GM12892 (cell line): ENCODE measurements at regions not wholly inside any gene's neighbourhood (a gene's known extent, or its start where the extent isn't known, plus 50 kb on each side); places are given as distances from the start of the nearest gene placed in this dataset.

Source experiments
- DNase-seq: peaks from one replicate; pipeline ENCODE4 v3.0.0; 2011; ENCODE audit not compliant: insufficient read length
- FAIRE-seq: peaks from 2 replicates; lab custom pipeline; 2011; peaks lifted over from hg19 to GRCh38; lab: Jason Lieb, UNC
- POLR2A ChIP-seq: IDR thresholded peaks from 2 replicates; pipeline ENCODE4 v1.6.1; 2011; ENCODE audit warnings: low read depth, low read length, control low read depth
- POLR2AphosphoS5 ChIP-seq: IDR thresholded peaks from 2 replicates; pipeline ENCODE4 v1.6.1; 2011; ENCODE audit warnings: low read depth, low read length, control low read depth
- TAF1 ChIP-seq: IDR thresholded peaks from 2 replicates; pipeline ENCODE4 v1.6.1; 2011; ENCODE audit warnings: low read depth, mild to moderate bottlenecking, control low read depth, low read length, borderline replicate concordance

DNA sequence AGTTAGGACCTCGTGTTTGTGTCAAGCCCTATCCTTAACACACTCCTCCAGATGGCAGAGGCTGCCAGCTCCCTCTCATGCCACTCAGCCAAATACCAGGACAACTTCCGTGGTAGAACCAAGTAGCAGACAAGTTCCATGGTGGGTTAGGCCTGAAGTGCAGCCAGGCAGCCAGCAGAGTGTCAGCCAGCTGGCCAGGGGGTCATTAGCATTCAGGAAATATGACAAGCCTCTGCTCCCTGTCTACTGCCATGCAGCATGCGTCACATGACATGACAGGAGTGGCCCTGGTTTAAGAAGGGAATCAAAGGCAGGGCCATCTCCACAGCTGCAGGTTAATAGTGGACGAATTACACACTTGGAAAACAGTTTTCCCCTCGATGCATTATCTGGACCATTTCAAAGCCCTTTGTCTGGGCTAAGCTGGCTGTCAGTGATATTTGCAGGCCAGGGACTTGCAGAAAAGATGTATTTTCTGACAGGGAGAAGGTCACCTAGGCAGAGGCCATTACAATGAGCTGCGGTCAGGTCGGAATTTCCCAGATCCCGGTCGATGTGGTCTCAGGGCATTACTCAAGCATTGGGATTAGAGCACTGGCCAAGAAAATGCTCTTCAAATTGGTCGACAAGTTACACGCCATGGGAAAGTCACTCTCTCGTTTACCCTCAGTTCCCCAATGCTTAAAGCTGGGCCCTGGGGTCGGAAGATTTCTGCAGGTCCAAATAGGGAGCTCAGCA, 461.7 kb upstream of the CADM1 start:
- peak; percentile 73 for FAIRE-seq
- DNase-seq: no peak
- TF ChIP-seq TAF1: no peak

DNA sequence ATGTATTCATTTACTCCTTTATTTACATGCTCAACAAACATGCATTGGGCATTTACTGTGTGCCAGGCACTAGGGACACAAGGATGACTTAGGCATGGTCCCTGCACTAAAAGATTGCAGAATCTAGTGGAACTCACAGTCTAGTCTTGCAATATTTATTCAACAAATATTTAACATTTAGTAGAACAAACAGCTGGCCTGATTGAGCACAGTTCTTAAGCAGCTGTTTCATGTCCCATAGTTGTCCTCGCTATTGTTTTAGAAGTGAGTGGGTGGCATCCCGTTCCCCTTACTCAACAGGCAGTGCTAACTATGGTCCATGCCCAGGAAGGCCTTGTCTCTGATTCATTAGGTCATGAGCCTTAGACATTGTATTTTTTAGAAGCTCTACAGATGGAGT, 459.9 kb upstream of the CADM1 start:
- DNase-seq (no peak), FAIRE-seq (no peak)
- no peak for TF ChIP-seq TAF1
- TF ChIP-seq POLR2AphosphoS5: no peak
- TF ChIP-seq POLR2A: no peak

DNA sequence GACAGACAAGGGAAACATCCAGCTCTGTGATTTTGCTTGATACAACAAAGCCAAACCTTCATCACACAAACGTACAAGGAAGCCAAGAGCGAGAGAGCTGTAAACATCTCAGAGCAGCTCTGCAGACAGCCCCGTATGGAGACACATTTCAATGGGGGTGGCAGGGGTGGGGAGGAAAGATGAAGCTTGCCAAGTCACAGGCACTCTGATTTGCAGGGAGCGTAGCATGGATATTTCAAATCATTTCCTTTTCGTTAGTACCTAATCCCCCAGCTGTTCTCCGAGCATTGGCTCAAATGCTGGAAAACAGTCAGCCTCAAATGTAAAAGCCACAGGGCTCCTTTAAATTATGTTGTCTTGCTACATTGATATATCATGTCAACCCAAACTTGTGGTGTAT, 458.9 kb upstream of the CADM1 start:
- DNase-seq: no peak
- TF ChIP-seq POLR2A (no peak), TAF1 (no peak), POLR2AphosphoS5 (no peak)
- FAIRE-seq: no peak

DNA sequence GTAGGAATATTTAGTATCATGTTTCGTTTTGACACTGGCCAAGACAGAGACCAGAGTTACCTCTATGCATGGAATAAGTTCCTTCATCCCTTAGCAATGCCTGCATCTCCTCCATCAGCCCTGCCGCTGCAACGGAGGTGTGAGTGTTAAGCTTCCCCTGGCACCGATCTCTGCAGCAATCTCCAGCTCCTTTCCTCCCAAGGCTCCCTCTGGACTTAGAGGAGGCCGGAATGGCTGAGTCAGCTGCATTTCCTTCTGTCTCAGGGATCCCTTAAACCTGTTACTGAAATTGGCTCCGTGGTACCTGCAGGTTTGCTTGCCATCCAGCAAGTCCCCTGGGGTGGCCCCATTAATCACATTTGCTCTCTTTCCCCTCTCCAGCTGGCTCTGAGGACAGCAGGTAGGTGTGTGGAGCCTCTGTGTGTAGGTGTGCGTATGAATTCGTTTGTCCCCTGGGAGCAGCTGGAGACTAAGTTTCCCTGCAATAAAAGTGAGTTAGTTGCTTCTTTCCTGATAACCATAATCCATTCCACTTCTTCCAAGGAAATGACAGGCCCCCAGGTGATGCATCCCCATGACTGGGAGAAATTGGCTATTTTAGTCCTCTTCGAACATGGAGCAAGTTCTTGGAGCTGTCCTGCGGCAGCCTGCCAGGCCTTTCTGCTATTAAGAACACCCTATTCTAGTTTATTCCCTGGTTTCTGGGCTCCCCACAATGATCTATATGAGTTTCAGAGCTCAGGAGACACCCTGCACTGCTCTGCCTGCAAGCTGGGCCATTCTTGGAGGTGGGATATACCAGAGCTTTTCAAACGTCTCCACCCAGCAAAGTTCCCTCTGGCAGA, 457.2 kb upstream of the CADM1 start:
- FAIRE-seq (peak; percentile 87), DNase-seq (no peak)
- TF ChIP-seq POLR2A (no peak), POLR2AphosphoS5 (no peak), TAF1 (no peak)

DNA sequence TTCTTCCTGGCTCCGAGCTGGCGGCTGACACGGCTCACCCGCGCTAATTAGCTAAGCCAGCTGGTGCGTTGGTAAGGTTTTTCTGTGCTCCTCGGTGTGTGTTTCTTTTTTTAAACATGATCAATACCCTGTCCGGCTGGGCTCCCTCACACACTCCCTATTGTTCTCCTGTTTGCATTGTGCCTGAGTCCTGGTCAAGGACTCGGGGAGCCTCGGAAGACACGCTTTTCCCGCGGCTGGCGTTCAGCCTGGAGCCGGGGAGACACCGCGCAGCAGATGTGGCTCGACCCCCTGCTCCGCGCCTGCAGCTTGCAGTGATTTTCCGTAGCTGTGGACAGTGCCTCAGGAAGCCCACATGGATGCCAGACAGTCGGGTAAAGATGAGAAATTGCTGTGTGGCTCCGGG, 454.9 kb upstream of the CADM1 start:
- no peak for FAIRE-seq
- no peak for DNase-seq
- TF ChIP-seq TAF1 (no peak), POLR2AphosphoS5 (no peak), POLR2A (no peak)

DNA sequence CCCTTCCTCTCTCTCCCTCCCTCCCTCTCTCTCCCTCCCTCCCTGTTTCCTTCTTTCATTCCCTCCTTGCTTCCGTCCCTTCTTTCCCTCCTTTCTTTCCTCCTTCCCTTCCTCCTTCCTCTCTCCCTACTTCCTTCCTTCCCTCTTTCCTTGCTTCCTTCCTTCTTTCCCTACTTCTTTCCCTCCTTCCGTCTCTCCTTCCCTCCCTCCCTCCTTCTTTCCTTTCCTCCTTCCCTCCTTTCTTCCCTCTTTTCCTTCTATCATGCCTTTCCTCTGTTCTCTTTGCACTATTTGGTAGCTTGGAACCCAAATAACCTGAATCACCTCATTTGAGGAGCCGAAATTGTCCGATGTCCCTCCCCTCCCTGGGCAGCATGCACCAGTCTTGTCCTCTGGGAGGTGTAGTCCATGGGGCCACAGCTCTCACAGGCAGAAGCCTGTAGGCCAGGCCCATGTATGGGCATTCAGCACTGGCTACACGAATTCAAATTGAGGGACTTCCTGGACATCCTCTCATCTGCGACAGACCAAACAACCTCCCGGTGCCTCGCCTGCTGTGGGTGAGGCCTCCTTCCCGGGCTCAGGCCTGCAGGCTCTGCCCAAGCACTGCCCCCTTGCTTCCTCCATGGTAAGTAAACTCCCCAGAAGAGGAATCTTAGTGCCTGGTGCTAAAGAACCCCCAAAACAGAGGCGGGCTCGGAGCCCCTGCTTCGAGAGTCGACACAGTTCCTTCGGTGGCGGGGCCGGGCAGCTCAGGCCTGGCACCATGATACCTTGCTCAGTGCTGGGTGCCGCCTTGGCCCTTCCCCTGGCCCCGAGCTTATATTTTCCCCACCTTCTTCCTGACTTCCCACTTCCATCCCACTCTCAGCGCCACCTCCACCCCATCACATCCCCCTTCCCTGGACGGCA, 454.1 kb upstream of the CADM1 start:
- FAIRE-seq (no peak), DNase-seq (no peak)
- no peak for TF ChIP-seq POLR2AphosphoS5
- TF ChIP-seq TAF1: no peak
- TF ChIP-seq POLR2A: no peak

DNA sequence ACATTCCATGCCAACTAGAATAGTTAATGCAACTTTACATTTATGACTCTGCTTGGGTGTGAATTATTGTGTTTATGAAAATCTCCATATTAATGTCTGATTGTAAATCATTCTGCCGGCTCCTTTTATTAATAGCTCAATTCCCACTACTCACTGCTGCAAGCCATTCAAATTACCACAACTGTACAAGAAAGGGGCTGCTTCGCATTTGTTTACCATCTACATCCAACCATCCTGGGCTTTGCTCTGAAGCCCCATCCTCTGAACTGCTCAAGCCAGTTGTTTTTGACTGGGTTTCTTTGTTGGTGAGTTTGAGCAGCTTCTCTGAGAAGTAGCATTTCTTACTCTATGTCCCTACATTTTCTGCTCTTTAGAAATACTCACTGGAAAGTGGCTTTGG, 451.6 kb upstream of the CADM1 start:
- TF ChIP-seq POLR2A (no peak), TAF1 (no peak), POLR2AphosphoS5 (no peak)
- DNase-seq: no peak
- FAIRE-seq: peak; percentile 56

DNA sequence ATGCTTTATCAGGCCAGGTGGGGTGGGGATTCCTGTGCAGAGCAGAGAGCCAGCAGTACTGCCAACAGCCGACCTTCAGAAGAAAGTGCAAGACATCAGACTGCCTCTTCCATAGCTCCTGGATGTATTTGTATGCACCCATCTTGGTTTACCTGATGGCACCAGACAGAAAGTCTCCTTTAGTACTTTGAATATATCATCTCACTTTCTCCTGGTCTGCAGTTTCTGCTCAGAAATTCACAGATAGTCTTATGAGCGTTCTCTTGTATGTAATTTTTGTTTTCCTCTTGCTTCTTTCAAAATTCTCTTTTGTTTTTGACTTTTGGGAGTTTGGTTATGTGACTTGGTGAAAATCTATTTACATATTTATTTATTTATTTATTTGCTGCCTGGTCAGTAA, 446.4 kb upstream of the CADM1 start:
- FAIRE-seq (no peak), DNase-seq (no peak)
- no peak for TF ChIP-seq POLR2A
- no peak for TF ChIP-seq POLR2AphosphoS5
- TF ChIP-seq TAF1: no peak

DNA sequence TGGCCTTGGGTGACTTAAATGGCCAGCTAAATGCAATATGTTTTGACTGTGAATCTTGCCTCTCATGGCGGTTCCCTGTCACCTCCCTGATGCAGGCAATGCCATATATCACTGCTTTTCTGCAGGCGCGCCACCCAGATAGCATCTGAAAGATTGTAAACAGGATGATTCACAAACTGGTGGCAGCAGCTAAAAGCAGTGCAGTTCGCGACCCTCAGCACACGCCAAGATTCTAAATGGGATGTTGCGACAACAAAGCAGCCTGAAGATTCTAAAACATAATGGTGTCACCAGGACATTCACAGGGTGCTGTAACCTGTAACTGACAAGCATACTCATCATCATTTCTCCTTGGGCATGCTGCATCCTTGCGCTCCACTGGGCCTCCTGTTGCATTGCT, 440.4 kb upstream of the CADM1 start:
- DNase-seq (no peak), FAIRE-seq (no peak)
- TF ChIP-seq TAF1 (no peak), POLR2AphosphoS5 (no peak), POLR2A (no peak)

DNA sequence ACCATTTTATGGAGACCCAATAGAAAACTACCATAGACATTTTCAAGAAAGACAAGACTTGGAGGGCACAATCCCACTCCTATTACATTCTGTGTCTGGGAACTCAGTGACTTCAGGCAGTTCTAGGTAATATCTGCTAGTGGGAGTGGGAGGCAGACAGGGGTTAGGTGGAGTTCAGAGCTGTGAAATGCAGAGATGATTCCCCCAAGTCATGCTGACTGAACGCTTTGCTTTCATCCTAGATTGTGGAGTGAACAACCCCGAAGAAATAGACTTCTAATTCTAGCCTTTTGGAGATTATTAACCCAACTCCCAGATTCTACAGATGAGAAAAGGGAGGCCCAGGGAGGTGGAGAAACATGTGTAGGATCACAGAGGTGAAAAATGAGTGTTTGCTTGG, 437.8 kb upstream of the CADM1 start:
- no peak for DNase-seq
- no peak for FAIRE-seq
- TF ChIP-seq POLR2A (no peak), POLR2AphosphoS5 (no peak), TAF1 (no peak)

DNA sequence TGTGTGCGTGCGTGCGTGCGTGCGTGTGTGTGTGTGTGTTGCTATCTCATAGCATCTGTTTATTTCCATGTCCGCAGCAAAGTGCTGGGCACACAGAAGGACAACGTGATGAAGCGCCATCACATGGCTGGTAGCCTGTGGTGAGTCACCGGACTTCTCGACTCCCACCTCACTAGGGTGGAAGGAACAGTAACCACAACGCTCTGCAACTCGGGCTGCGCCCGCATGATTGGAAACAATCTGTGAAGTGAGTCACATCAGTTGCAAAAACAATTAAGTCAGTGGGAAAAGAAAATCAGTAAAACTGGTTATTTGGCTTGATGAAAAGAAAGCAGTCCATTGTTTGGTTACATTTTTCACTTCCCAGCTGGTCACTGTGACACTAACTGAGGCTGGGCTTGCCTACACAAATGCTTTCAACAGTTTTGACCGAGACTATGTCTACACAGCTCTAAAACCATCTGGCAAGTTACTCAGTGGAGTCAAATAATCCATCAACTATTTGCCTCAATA, 437.3 kb upstream of the CADM1 start:
- peak; percentile 54 for FAIRE-seq
- TF ChIP-seq POLR2AphosphoS5 (no peak), POLR2A (no peak), TAF1 (no peak)
- no peak for DNase-seq
